ENCODE measurements at regions not wholly inside any gene's neighbourhood (a gene's known extent, or its start where the extent isn't known, plus 50 kb on each side); places are given as distances from the start of the nearest gene placed in this dataset.

- intact Hi-C loops (cut with micrococcal nuclease; ENCODE audit: unreplicated experiment): no loop called here
- H3K4me1 ChIP-seq (ENCODE audit: control insufficient read depth, insufficient read depth, low read length): no peaks in the 10 kb centered on the region
- H4K20me1 ChIP-seq (ENCODE audit: control insufficient read depth, insufficient read depth): no peaks in the 10 kb centered on the region; the same call in 1 of the 2 replicates
- no peak overlapping the region for H3K4me3 ChIP-seq
- BruUV-seq (replicated peaks): no TSS peak
- H3K36me3 ChIP-seq (ENCODE audit: control insufficient read depth in 2 of 2, insufficient read depth in 2 of 2, low read length in 1 of 2): no peaks in the 10 kb centered on the region
- no peak overlapping the region for H3K27ac ChIP-seq (ENCODE audit: control insufficient read depth, insufficient read depth)
- H2AFZ ChIP-seq (ENCODE audit: control insufficient read depth, low read depth, low read length): no peak overlapping the region
- H3K27me3 ChIP-seq (replicated peaks in 1 of 2; ENCODE audit: control insufficient read depth in 2 of 2, insufficient read depth in 2 of 2, low read length in 1 of 2): no peaks in the 10 kb centered on the region; a peak in 3 of 4 replicates
- in situ Hi-C loops (cut with MboI): no loop called here
- DNase-seq (ENCODE audit: low read depth, low spot score) (no peak), FAIRE-seq (no peak), ATAC-seq (no peak)
- ChIA-PET RAD21 (ENCODE audit: unreplicated experiment) (no interaction called here), CTCF (interaction anchor here (1.2 kb wide), 1 partner anchor 10 kb away, joined by 3 read pairs; no protein-coding TSS in a partner anchor), POLR2A (no interaction called here), SMC1A (ENCODE audit: uncharacterized antibody, unreplicated experiment) (interaction anchor here (1.6 kb wide), 1 partner anchor 11 kb away, joined by 3 read pairs; no protein-coding TSS in a partner anchor)
- no peaks in the 10 kb centered on the region for H3K79me2 ChIP-seq (ENCODE audit: control insufficient read depth, insufficient read depth, low read length)
- no peak overlapping the region for H3K9ac ChIP-seq (ENCODE audit: control insufficient read depth, insufficient read depth, low read length)
- no peak overlapping the region for H3K4me2 ChIP-seq (ENCODE audit: control insufficient read depth, insufficient read depth)
- no peaks in the 10 kb centered on the region for H3K9me3 ChIP-seq (replicated peaks; ENCODE audit: control insufficient read depth, insufficient read depth, low read length)
- 12% methylated on average over 3 of the region's 3 CpGs for WGBS (ENCODE audit: insufficient coverage, insufficient replicate concordance, low lambda C conversion rate, missing lambda C conversion rate)
- TF ChIP-seq KLF5 (IDR thresholded peaks at IDR 0.05; ENCODE audit: partially characterized antibody): no peak
- TF ChIP-seq IKZF1 (conservative IDR thresholded peaks at IDR 0.05): no peak
- TF ChIP-seq BMI1 (IDR thresholded peaks at IDR 0.05; ENCODE audit: borderline replicate concordance): no peak
- TF ChIP-seq, protein P1, sequence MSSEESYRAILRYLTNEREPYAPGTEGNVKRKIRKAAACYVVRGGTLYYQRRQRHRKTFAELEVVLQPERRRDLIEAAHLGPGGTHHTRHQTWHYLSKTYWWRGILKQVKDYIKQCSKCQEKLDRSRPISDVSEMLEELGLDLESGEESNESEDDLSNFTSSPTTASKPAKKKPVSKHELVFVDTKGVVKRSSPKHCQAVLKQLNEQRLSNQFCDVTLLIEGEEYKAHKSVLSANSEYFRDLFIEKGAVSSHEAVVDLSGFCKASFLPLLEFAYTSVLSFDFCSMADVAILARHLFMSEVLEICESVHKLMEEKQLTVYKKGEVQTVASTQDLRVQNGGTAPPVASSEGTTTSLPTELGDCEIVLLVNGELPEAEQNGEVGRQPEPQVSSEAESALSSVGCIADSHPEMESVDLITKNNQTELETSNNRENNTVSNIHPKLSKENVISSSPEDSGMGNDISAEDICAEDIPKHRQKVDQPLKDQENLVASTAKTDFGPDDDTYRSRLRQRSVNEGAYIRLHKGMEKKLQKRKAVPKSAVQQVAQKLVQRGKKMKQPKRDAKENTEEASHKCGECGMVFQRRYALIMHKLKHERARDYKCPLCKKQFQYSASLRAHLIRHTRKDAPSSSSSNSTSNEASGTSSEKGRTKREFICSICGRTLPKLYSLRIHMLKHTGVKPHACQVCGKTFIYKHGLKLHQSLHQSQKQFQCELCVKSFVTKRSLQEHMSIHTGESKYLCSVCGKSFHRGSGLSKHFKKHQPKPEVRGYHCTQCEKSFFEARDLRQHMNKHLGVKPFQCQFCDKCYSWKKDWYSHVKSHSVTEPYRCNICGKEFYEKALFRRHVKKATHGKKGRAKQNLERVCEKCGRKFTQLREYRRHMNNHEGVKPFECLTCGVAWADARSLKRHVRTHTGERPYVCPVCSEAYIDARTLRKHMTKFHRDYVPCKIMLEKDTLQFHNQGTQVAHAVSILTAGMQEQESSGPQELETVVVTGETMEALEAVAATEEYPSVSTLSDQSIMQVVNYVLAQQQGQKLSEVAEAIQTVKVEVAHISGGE (CRISPR knock-in tag; IDR thresholded peaks at IDR 0.05): no peak
- no peak for TF ChIP-seq WRNIP1 (IDR thresholded peaks at IDR 0.05; ENCODE audit: borderline replicate concordance, low read depth, low read length)
- no peak for TF ChIP-seq ZNF687 (IDR thresholded peaks at IDR 0.05)
- no peak for TF ChIP-seq CBX3 (IDR thresholded peaks at IDR 0.05; ENCODE audit: borderline replicate concordance, low read depth)
- TF ChIP-seq PKNOX1 (IDR thresholded peaks at IDR 0.05): no peak
- TF ChIP-seq, protein P2, sequence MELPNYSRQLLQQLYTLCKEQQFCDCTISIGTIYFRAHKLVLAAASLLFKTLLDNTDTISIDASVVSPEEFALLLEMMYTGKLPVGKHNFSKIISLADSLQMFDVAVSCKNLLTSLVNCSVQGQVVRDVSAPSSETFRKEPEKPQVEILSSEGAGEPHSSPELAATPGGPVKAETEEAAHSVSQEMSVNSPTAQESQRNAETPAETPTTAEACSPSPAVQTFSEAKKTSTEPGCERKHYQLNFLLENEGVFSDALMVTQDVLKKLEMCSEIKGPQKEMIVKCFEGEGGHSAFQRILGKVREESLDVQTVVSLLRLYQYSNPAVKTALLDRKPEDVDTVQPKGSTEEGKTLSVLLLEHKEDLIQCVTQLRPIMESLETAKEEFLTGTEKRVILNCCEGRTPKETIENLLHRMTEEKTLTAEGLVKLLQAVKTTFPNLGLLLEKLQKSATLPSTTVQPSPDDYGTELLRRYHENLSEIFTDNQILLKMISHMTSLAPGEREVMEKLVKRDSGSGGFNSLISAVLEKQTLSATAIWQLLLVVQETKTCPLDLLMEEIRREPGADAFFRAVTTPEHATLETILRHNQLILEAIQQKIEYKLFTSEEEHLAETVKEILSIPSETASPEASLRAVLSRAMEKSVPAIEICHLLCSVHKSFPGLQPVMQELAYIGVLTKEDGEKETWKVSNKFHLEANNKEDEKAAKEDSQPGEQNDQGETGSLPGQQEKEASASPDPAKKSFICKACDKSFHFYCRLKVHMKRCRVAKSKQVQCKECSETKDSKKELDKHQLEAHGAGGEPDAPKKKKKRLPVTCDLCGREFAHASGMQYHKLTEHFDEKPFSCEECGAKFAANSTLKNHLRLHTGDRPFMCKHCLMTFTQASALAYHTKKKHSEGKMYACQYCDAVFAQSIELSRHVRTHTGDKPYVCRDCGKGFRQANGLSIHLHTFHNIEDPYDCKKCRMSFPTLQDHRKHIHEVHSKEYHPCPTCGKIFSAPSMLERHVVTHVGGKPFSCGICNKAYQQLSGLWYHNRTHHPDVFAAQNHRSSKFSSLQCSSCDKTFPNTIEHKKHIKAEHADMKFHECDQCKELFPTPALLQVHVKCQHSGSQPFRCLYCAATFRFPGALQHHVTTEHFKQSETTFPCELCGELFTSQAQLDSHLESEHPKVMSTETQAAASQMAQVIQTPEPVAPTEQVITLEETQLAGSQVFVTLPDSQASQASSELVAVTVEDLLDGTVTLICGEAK (IDR thresholded peaks at IDR 0.05; ENCODE audit: borderline replicate concordance): no peak
Observed at GRCh38 chr22:44578110-44578457, 80.1 kb upstream of the RTL6 start.
